Dendritic cell treated with granulocyte-macrophage colony-stimulating factor and Interleukin-4, amounts not matched to agents 40 ng/mL and 50 ng/mL, for 4 days (primary cell): ENCODE measurements at regions not wholly inside any gene's neighbourhood (a gene's known extent, or its start where the extent isn't known, plus 50 kb on each side); places are given as distances from the start of the nearest gene placed in this dataset.

Experiments used
- H3K27ac Mint-ChIP-seq: one replicate; pipeline ENCODE4 v1.8.0; 2022; ENCODE audit warnings: mild to moderate bottlenecking, mixed read lengths
- H3K27me3 Mint-ChIP-seq: one replicate; pipeline ENCODE4 v1.8.0; 2022; ENCODE audit warnings: mild to moderate bottlenecking, mixed read lengths
- H3K36me3 Mint-ChIP-seq: one replicate; pipeline ENCODE4 v1.8.0; 2022; ENCODE audit warnings: low read depth, mixed read lengths
- H3K4me1 Mint-ChIP-seq: one replicate; pipeline ENCODE4 v1.8.0; 2022; ENCODE audit warnings: low read depth, mixed read lengths
- H3K4me3 Mint-ChIP-seq: one replicate; pipeline ENCODE4 v1.8.0; 2022; ENCODE audit warnings: mild to moderate bottlenecking, moderate library complexity, mixed read lengths
- H3K9me3 Mint-ChIP-seq: one replicate; pipeline ENCODE4 v1.8.0; 2022; ENCODE audit warnings: mixed read lengths
- intact Hi-C: fragments of 100-400 bp; cut with micrococcal nuclease; formaldehyde crosslinking; loops from one replicate; pipeline ENCODE4 v1.15.0; 2022

- Mint-ChIP-seq H3K4me3 (no peak overlapping the region), H3K27ac (no peak overlapping the region), H3K4me1 (peaks cover 13% of the 10 kb centered on the region), H3K27me3 (peaks cover 14% of the 10 kb centered on the region), H3K9me3 (no peaks in the 10 kb centered on the region), H3K36me3 (no peaks in the 10 kb centered on the region)
- intact Hi-C loops = no loop called here
Observed at GRCh38 chr2:45259547-45260160, 250.4 kb upstream of the SIX2 start.

- H3K4me1 Mint-ChIP-seq = peaks cover 14% of the 10 kb centered on the region
- no peaks in the 10 kb centered on the region for H3K36me3 Mint-ChIP-seq
- peaks cover 13% of the 10 kb centered on the region for H3K27me3 Mint-ChIP-seq
- intact Hi-C loops = no loop called here
- no peak overlapping the region for H3K27ac Mint-ChIP-seq
- no peaks in the 10 kb centered on the region for H3K9me3 Mint-ChIP-seq
- H3K4me3 Mint-ChIP-seq = no peak overlapping the region
Observed at GRCh38 chr2:45259138-45259537, 249.9 kb upstream of the SIX2 start.

- intact Hi-C loops = no loop called here
- H3K9me3 Mint-ChIP-seq = no peaks in the 10 kb centered on the region
Observed at GRCh38 chr2:45258311-45258710, 249.1 kb upstream of the SIX2 start.

GRCh38 chr2:45257820-45258219 is 248.6 kb upstream of the SIX2 start:
- no peaks in the 10 kb centered on the region for H3K9me3 Mint-ChIP-seq

More at GRCh38 chr2:45258311-45258710, 249.1 kb upstream of the SIX2 start:
- H3K4me3 Mint-ChIP-seq = no peak overlapping the region
- peaks cover 14% of the 10 kb centered on the region for H3K4me1 Mint-ChIP-seq
- H3K36me3 Mint-ChIP-seq = no peaks in the 10 kb centered on the region
- H3K27ac Mint-ChIP-seq = no peak overlapping the region
- H3K27me3 Mint-ChIP-seq = peaks cover 11% of the 10 kb centered on the region

GRCh38 chr2:45256867-45257641 is 247.8 kb upstream of the SIX2 start:
- H3K27me3 Mint-ChIP-seq = peaks cover 1% of the 10 kb centered on the region
- no peak overlapping the region for H3K27ac Mint-ChIP-seq
- no peak overlapping the region for H3K4me3 Mint-ChIP-seq
- intact Hi-C loops = no loop called here
- peaks cover 14% of the 10 kb centered on the region for H3K4me1 Mint-ChIP-seq
- no peaks in the 10 kb centered on the region for H3K9me3 Mint-ChIP-seq
- no peaks in the 10 kb centered on the region for H3K36me3 Mint-ChIP-seq

More at GRCh38 chr2:45257820-45258219, 248.6 kb upstream of the SIX2 start:
- Mint-ChIP-seq H3K4me3 (no peak overlapping the region), H3K4me1 (peaks cover 14% of the 10 kb centered on the region), H3K27ac (no peak overlapping the region), H3K27me3 (peaks cover 6% of the 10 kb centered on the region), H3K36me3 (no peaks in the 10 kb centered on the region)
- intact Hi-C loops = no loop called here

- intact Hi-C loops = no loop called here
- H3K36me3 Mint-ChIP-seq = no peaks in the 10 kb centered on the region
- no peak overlapping the region for H3K27ac Mint-ChIP-seq
- peaks cover 4% of the 10 kb centered on the region for H3K27me3 Mint-ChIP-seq
- H3K9me3 Mint-ChIP-seq = no peaks in the 10 kb centered on the region
- H3K4me1 Mint-ChIP-seq = peaks cover 14% of the 10 kb centered on the region
- H3K4me3 Mint-ChIP-seq = no peak overlapping the region
Observed at GRCh38 chr2:45256173-45256866, 247.1 kb upstream of the SIX2 start.

- Mint-ChIP-seq H3K4me1 (peaks cover 14% of the 10 kb centered on the region), H3K36me3 (no peaks in the 10 kb centered on the region), H3K27me3 (peaks cover 7% of the 10 kb centered on the region), H3K9me3 (no peaks in the 10 kb centered on the region), H3K4me3 (no peak overlapping the region), H3K27ac (no peak overlapping the region)
- intact Hi-C loops = no loop called here
Observed at GRCh38 chr2:45255563-45255962, 246.3 kb upstream of the SIX2 start.

GRCh38 chr2:45254025-45254424 is 244.8 kb upstream of the SIX2 start:
- no peak overlapping the region for H3K4me3 Mint-ChIP-seq
- no peaks in the 10 kb centered on the region for H3K9me3 Mint-ChIP-seq
- no peaks in the 10 kb centered on the region for H3K36me3 Mint-ChIP-seq
- H3K4me1 Mint-ChIP-seq = peaks cover 14% of the 10 kb centered on the region
- peaks cover 7% of the 10 kb centered on the region for H3K27me3 Mint-ChIP-seq
- no peak overlapping the region for H3K27ac Mint-ChIP-seq
- intact Hi-C loops = no loop called here

GRCh38 chr2:45253151-45253550 is 243.9 kb upstream of the SIX2 start:
- intact Hi-C loops = no loop called here
- H3K27ac Mint-ChIP-seq = no peak overlapping the region
- H3K4me1 Mint-ChIP-seq = peaks cover 14% of the 10 kb centered on the region
- H3K4me3 Mint-ChIP-seq = no peak overlapping the region
- peaks cover 7% of the 10 kb centered on the region for H3K27me3 Mint-ChIP-seq
- H3K36me3 Mint-ChIP-seq = no peaks in the 10 kb centered on the region
- H3K9me3 Mint-ChIP-seq = no peaks in the 10 kb centered on the region

GRCh38 chr2:45250176-45250575 is 240.9 kb upstream of the SIX2 start:
- no peak overlapping the region for H3K4me3 Mint-ChIP-seq
- no peak overlapping the region for H3K27ac Mint-ChIP-seq
- peaks cover 7% of the 10 kb centered on the region for H3K4me1 Mint-ChIP-seq
- no peaks in the 10 kb centered on the region for H3K9me3 Mint-ChIP-seq
- no peaks in the 10 kb centered on the region for H3K36me3 Mint-ChIP-seq
- intact Hi-C loops = no loop called here
- H3K27me3 Mint-ChIP-seq = peaks cover 8% of the 10 kb centered on the region

GRCh38 chr2:45248214-45248613 is 239.0 kb upstream of the SIX2 start:
- Mint-ChIP-seq H3K36me3 (no peaks in the 10 kb centered on the region), H3K4me3 (no peak overlapping the region), H3K4me1 (no peaks in the 10 kb centered on the region), H3K9me3 (no peaks in the 10 kb centered on the region), H3K27ac (no peak overlapping the region), H3K27me3 (peaks cover 8% of the 10 kb centered on the region)
- intact Hi-C loops = no loop called here

GRCh38 chr2:45244928-45245327 is 235.7 kb upstream of the SIX2 start:
- Mint-ChIP-seq H3K27me3 (peaks cover 3% of the 10 kb centered on the region), H3K4me3 (no peak overlapping the region), H3K9me3 (no peaks in the 10 kb centered on the region), H3K27ac (no peak overlapping the region), H3K36me3 (no peaks in the 10 kb centered on the region), H3K4me1 (no peaks in the 10 kb centered on the region)
- intact Hi-C loops = no loop called here

- intact Hi-C loops = no loop called here
- Mint-ChIP-seq H3K4me1 (peaks cover 10% of the 10 kb centered on the region), H3K27me3 (peaks cover 11% of the 10 kb centered on the region), H3K36me3 (no peaks in the 10 kb centered on the region), H3K9me3 (no peaks in the 10 kb centered on the region), H3K4me3 (no peak overlapping the region), H3K27ac (no peak overlapping the region)
Observed at GRCh38 chr2:45242161-45242741, 233.0 kb upstream of the SIX2 start.

GRCh38 chr2:45241061-45241561 is 231.9 kb upstream of the SIX2 start:
- Mint-ChIP-seq H3K4me1 (peaks cover 18% of the 10 kb centered on the region), H3K36me3 (no peaks in the 10 kb centered on the region), H3K27me3 (peaks cover 17% of the 10 kb centered on the region), H3K27ac (no peak overlapping the region), H3K4me3 (no peak overlapping the region), H3K9me3 (no peaks in the 10 kb centered on the region)
- intact Hi-C loops = no loop called here
